Keratinocyte (primary cell): ENCODE measurements at regions not wholly inside any gene's neighbourhood (a gene's known extent, or its start where the extent isn't known, plus 50 kb on each side); places are given as distances from the start of the nearest gene placed in this dataset.

ENCODE experiments used
- DNase-seq: peaks from one replicate; pipeline ENCODE4 v3.0.0-alpha.2; 2011; ENCODE audit warnings: low read depth, missing footprints, low spot score
- FAIRE-seq: peaks from 2 replicates; lab custom pipeline; 2011; peaks lifted over from hg19 to GRCh38; lab: Jason Lieb, UNC
- H2AFZ ChIP-seq: 2 replicates; pipeline ENCODE4 v1.6.0; 2012; ENCODE audit warnings: low read length, control low read depth, inconsistent platforms; ENCODE audit not compliant: control insufficient read depth
- H3K27ac ChIP-seq: 2 replicates; pipeline ENCODE4 v1.5.1; 2011; ENCODE audit warnings: low read length; ENCODE audit not compliant: control insufficient read depth, insufficient read depth
- H3K27me3 ChIP-seq: 3 replicates; pipeline ENCODE4 v1.6.0; 2011; ENCODE audit warnings: low read length; ENCODE audit not compliant: control insufficient read depth, insufficient read depth; ENCODE audit errors: extremely low read depth
- H3K36me3 ChIP-seq, 2 experiments: 2 replicates in 1 of 2; 3 replicates in 1 of 2; pipeline ENCODE4 v1.5.1; 2011; ENCODE audit warnings: low read length in 2 of 2, mild to moderate bottlenecking in 1 of 2; ENCODE audit not compliant: control insufficient read depth in 2 of 2, insufficient read depth in 2 of 2; ENCODE audit errors: extremely low read depth in 1 of 2
- H3K4me1 ChIP-seq: 3 replicates; pipeline ENCODE4 v1.5.1; 2011; ENCODE audit warnings: low read length; ENCODE audit not compliant: control insufficient read depth, insufficient read depth; ENCODE audit errors: extremely low read depth
- H3K4me2 ChIP-seq: 3 replicates; pipeline ENCODE4 v1.6.0; 2011; ENCODE audit warnings: low read depth, low read length; ENCODE audit not compliant: control insufficient read depth, insufficient read depth; ENCODE audit errors: extremely low read depth
- H3K4me3 ChIP-seq, 3 experiments: fragments of 200-600 bp in 1 of 3; sonication (generic) in 1 of 3; 2 replicates in 2 of 3; 3 replicates in 1 of 3; pipeline ENCODE4 v1.5.1; 2011 to 2016; ENCODE audit warnings: low read length in 3 of 3, mild to moderate bottlenecking in 3 of 3, control low read depth in 2 of 3, inconsistent platforms in 1 of 3, low read depth in 1 of 3, mixed read lengths in 1 of 3, mixed run types in 1 of 3, moderate library complexity in 1 of 3; ENCODE audit not compliant: control insufficient read depth in 2 of 3, insufficient read depth in 2 of 3; ENCODE audit errors: extremely low read depth in 1 of 3
- H3K79me2 ChIP-seq: 2 replicates; pipeline ENCODE4 v1.6.0; 2012; ENCODE audit warnings: low read length; ENCODE audit not compliant: control insufficient read depth, insufficient read depth
- H3K9ac ChIP-seq: 3 replicates; pipeline ENCODE4 v1.6.0; 2011; ENCODE audit warnings: low read length; ENCODE audit not compliant: control insufficient read depth, insufficient read depth; ENCODE audit errors: extremely low read depth
- H3K9me1 ChIP-seq: 3 replicates; pipeline ENCODE4 v1.6.0; 2011; ENCODE audit warnings: low read length; ENCODE audit not compliant: control insufficient read depth, insufficient read depth; ENCODE audit errors: extremely low read depth
- H3K9me3 ChIP-seq: 2 replicates; pipeline ENCODE4 v1.5.1; 2012; ENCODE audit warnings: low read depth, low read length; ENCODE audit not compliant: control insufficient read depth
- H4K20me1 ChIP-seq: 3 replicates; pipeline ENCODE4 v1.6.0; 2011; ENCODE audit warnings: low read length; ENCODE audit not compliant: control insufficient read depth, insufficient read depth; ENCODE audit errors: extremely low read depth
- CTCF ChIP-seq, 3 experiments: IDR thresholded peaks in 1 of 3; conservative IDR thresholded peaks in 1 of 3; optimal IDR thresholded peaks in 1 of 3; 2 replicates in 2 of 3; 3 replicates in 1 of 3; pipeline versions ENCODE3 to v1.5.1; 2011; ENCODE audit warnings: low read length in 3 of 3, mild to moderate bottlenecking in 3 of 3, moderate library complexity in 2 of 3, control low read depth in 1 of 3, inconsistent platforms in 1 of 3; ENCODE audit not compliant: insufficient read depth in 2 of 3; ENCODE audit errors: extremely low read depth in 1 of 3
- EZH2 ChIP-seq: IDR thresholded peaks from one replicate; pipeline ENCODE4 v1.6.1; 2012; ENCODE audit warnings: inconsistent platforms, mild to moderate bottlenecking, low read length, moderate library complexity
- dilution Hi-C: fragments of 300-500 bp; cut with MboI; formaldehyde crosslinking; loops from one replicate; pipeline ENCODE4 v1.7.0; 2020; ENCODE audit warnings: low sequenced_read_pairs; ENCODE audit not compliant: extremely low pct_ligation_motif_present

- Histone ChIP-seq H3K36me3 (no peaks in the 10 kb centered on the region), H3K27ac (no peak overlapping the region), H2AFZ (no peak overlapping the region), H3K9me1 (no peaks in the 10 kb centered on the region), H3K4me1 (no peaks in the 10 kb centered on the region), H3K27me3 (no peaks in the 10 kb centered on the region), H3K4me3 (no peak overlapping the region), H3K4me2 (no peak overlapping the region), H4K20me1 (no peaks in the 10 kb centered on the region), H3K79me2 (no peaks in the 10 kb centered on the region), H3K9ac (no peak overlapping the region), H3K9me3 (no peaks in the 10 kb centered on the region)
- dilution Hi-C loops = no loop called here
- FAIRE-seq (no peak), DNase-seq (no peak)
- TF ChIP-seq CTCF (optimal IDR thresholded peaks at IDR 0.05 in 1 of 3, IDR thresholded peaks at IDR 0.05 in 1 of 3, conservative IDR thresholded peaks at IDR 0.05 in 1 of 3; ENCODE audit: extremely low read depth in 1 of 3, insufficient read depth in 2 of 3, low read length in 3 of 3) = no peak
- no peak for TF ChIP-seq EZH2
These were observed 52.4 kb upstream of the IGSF21 start for GRCh38 chr1:18055156-18055555.

DNA sequence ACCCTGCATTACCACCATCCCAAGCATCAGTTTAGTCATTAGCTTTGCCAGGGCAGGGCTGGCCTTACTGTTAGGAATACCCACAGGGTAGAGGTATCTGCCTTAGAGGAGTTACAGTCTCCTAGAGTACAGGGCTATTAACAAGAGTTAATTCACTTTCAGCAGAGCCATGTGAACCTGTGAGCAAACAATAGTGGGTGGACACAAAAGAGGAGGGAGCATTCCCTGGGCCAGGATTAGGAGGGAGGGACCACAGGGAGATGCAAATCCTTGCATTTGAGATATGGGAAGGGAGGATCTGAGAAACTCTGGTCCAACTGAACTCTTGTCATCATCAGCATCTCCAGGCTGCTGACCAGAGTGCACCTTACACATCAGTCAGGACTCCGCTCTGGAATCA lies 51.1 kb upstream of the IGSF21 start:
- no peak overlapping the region for H3K4me2 ChIP-seq
- H4K20me1 ChIP-seq = no peaks in the 10 kb centered on the region
- H3K9me3 ChIP-seq = no peaks in the 10 kb centered on the region
- H3K9me1 ChIP-seq = no peaks in the 10 kb centered on the region
- H3K4me3 ChIP-seq = no peak overlapping the region
- FAIRE-seq (no peak), DNase-seq (no peak)
- no peaks in the 10 kb centered on the region for H3K4me1 ChIP-seq
- H3K36me3 ChIP-seq = no peaks in the 10 kb centered on the region
- dilution Hi-C loops = no loop called here
- H2AFZ ChIP-seq = no peak overlapping the region
- TF ChIP-seq CTCF (optimal IDR thresholded peaks at IDR 0.05 in 1 of 3, IDR thresholded peaks at IDR 0.05 in 1 of 3, conservative IDR thresholded peaks at IDR 0.05 in 1 of 3; ENCODE audit: extremely low read depth in 1 of 3, insufficient read depth in 2 of 3, low read length in 3 of 3) (no peak), EZH2 (no peak)
- no peak overlapping the region for H3K27ac ChIP-seq
- H3K27me3 ChIP-seq = no peaks in the 10 kb centered on the region
- no peak overlapping the region for H3K9ac ChIP-seq
- H3K79me2 ChIP-seq = no peaks in the 10 kb centered on the region
